ENCODE measurements at regions not wholly inside any gene's neighbourhood (a gene's known extent, or its start where the extent isn't known, plus 50 kb on each side); places are given as distances from the start of the nearest gene placed in this dataset.
"Not testable (repeated sequence)": the region's sequence is repeated elsewhere in the genome, so short reads cannot be mapped to it uniquely, and the experiment has no call there.

DNA sequence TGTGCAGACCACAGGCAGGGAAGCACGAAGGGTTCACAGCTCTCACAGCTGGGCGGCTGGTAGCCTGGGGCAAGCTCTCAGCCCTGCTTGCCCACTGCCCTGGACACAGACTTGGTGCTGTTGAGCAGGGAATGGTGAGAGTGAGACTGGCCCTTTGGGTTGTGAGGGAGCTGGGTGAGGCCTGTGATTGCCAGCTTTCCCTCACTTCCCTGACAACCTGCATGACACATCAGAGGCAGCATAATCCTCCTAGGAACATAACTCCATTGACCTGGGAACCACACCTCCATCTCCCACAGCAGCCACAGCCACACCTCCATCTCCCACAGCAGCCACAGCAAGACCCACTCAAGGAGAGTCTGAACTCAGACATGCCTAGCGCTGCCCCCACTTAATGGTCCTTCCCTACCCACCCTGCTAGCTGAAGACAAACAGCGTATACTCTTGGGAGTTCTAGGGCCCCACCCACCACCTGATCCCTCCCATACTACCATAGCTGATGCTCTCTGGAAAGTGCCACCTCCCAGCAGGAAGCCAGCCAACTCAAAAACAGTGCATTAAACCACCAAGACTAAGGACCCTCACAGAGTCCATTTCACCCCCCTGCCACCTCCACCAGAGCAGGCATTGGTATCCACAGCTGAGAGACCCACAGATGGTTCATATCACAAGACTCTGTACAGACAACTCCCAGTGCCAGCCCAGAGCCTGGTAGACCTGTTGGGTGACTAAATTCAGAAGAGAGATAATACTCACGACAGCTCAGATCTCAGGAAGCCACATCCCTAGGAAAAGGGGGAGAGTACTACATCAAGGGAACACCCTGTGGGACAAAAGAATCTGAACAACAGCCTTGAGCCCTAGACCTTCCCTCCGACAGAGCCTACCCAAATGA, 60.2 kb upstream of the PRSS3 start:
- DNase-seq (ENCODE audit: low read depth in 4 of 4, low spot score in 3 of 4) = not testable (repeated sequence)

- no peak for DNase-seq (ENCODE audit: low read depth in 4 of 4, low spot score in 3 of 4)
These were observed 57.4 kb upstream of the PRSS3 start for GRCh38 chr9:33737811-33738606.

GRCh38 chr9:33739398-33739797, 56.0 kb upstream of the PRSS3 start:
- no peak for DNase-seq (ENCODE audit: low read depth in 4 of 4, low spot score in 3 of 4)

GRCh38 chr9:33740075-33740474, 55.3 kb upstream of the PRSS3 start:
- DNase-seq (ENCODE audit: low read depth in 4 of 4, low spot score in 3 of 4) = no peak

DNA sequence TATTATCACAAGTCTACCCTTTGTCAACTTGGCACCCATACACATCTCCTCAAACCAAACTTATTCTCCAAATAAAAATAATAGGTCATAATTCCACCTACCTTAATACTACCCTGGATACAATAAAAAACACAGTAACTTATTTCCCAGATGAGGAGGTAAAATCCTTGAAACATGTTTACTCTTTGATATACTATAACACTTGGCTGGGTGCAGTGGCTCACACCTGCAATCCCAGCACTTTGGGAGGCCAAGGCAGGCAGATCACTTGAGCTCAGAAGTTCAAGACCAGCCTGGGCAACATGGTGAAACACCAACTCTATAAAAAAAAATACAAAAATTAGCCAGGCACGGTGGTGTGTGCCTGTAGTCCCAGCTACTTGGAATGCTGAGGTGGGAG, 54.4 kb upstream of the PRSS3 start:
- not testable (repeated sequence) for DNase-seq (ENCODE audit: low read depth in 4 of 4, low spot score in 3 of 4)

- DNase-seq (ENCODE audit: low read depth in 4 of 4, low spot score in 3 of 4) = no peak
These were observed 53.3 kb upstream of the PRSS3 start for GRCh38 chr9:33742051-33742450.

GRCh38 chr9:33742519-33742918, 52.8 kb upstream of the PRSS3 start:
- DNase-seq (ENCODE audit: low read depth in 4 of 4, low spot score in 3 of 4) = no peak
